ENCODE measurements at regions not wholly inside any gene's neighbourhood (a gene's known extent, or its start where the extent isn't known, plus 50 kb on each side); places are given as distances from the start of the nearest gene placed in this dataset.

GRCh38 chr1:64387389-64388285, 82.3 kb upstream of the CACHD1 start:
- Histone ChIP-seq H3K27ac (no peak overlapping the region), H3K9me3 (no peaks in the 10 kb centered on the region), H3K4me3 (no peak overlapping the region), H3K4me1 (no peaks in the 10 kb centered on the region), H3K4me2 (no peak overlapping the region)
- ATAC-seq = no peak
- no peak for DNase-seq (ENCODE audit: low read depth in 1 of 2, low spot score in 1 of 2)
- 23% methylated on average over 2 of the region's 2 CpGs for WGBS (ENCODE audit: missing lambda C conversion rate)
- POLR2A ChIA-PET = no interaction called here
- no peak for FAIRE-seq
- CTCF ChIA-PET = no interaction called here
- TF ChIP-seq RFX5 (IDR thresholded peaks at IDR 0.05) = no peak
- TF ChIP-seq KDM5A (IDR thresholded peaks at IDR 0.05) = no peak
- no peak for TF ChIP-seq RAD21 (conservative IDR thresholded peaks at IDR 0.05 in 1 of 2, IDR thresholded peaks at IDR 0.05 in 1 of 2)
- TF ChIP-seq HOXA7 (CRISPR knock-in tag; IDR thresholded peaks at IDR 0.05) = no peak
- no peak for TF ChIP-seq REST (IDR thresholded peaks at IDR 0.05)
- TF ChIP-seq MAFK (IDR thresholded peaks at IDR 0.05; ENCODE audit: partially characterized antibody) = no peak
- TF ChIP-seq HEYL (CRISPR knock-in tag; IDR thresholded peaks at IDR 0.05) = no peak
- no peak for TF ChIP-seq CEBPB (IDR thresholded peaks at IDR 0.05)
- no peak for TF ChIP-seq FOSL2 (IDR thresholded peaks at IDR 0.05)
- TF ChIP-seq FOSL2 (CRISPR knock-in tag; IDR thresholded peaks at IDR 0.05) = no peak
- TF ChIP-seq HES2 (IDR thresholded peaks at IDR 0.05) = no peak
- TF ChIP-seq EHF (CRISPR knock-in tag; IDR thresholded peaks at IDR 0.05) = no peak
- TF ChIP-seq E2F6 (IDR thresholded peaks at IDR 0.05; ENCODE audit: borderline replicate concordance, low read depth) = no peak
- TF ChIP-seq FOXS1 (CRISPR knock-in tag; IDR thresholded peaks at IDR 0.05) = no peak

- H3K4me3 ChIP-seq = no peak overlapping the region
- POLR2A ChIA-PET = no interaction called here
- no peaks in the 10 kb centered on the region for H3K9me3 ChIP-seq
- TF ChIP-seq CBX2 (IDR thresholded peaks at IDR 0.05; ENCODE audit: borderline replicate concordance, low read depth) (no peak), CBX8 (IDR thresholded peaks at IDR 0.05) (no peak)
- no peaks in the 10 kb centered on the region for H3K4me1 ChIP-seq
- DNase-seq (ENCODE audit: low read depth in 1 of 2, low spot score in 1 of 2) (no peak), FAIRE-seq (no peak), ATAC-seq (no peak)
- CTCF ChIA-PET = no interaction called here
- H3K4me2 ChIP-seq = no peak overlapping the region
- WGBS (ENCODE audit: missing lambda C conversion rate) = 81% methylated on average over 1 of the region's 1 CpG
- H3K27ac ChIP-seq = no peak overlapping the region
Measured at GRCh38 chr1:64388336-64388735, 81.6 kb upstream of the CACHD1 start.

DNA sequence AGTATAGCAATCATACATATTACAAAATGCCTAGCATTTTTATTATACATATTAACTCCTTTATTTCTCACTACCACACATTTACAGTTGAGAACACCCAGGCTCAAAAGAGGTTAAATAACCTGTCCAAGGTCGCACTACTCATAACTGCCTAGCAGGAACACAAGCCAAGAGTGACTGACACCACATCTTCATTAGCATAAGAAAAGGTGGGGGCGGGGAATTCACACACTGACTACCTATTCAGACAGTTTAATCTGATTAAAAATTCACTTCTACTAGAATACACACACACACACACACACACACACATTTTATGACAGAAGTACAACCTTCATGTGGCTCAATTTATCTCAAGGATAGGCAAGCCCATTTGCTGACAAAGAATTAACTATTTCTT, 77.8 kb upstream of the CACHD1 start:
- Histone ChIP-seq H3K4me3 (no peak overlapping the region), H3K27ac (no peak overlapping the region), H3K4me2 (no peak overlapping the region), H3K4me1 (no peaks in the 10 kb centered on the region), H3K9me3 (no peaks in the 10 kb centered on the region)
- POLR2A ChIA-PET = no interaction called here
- 0% methylated on average over 2 of the region's 2 CpGs for WGBS (ENCODE audit: missing lambda C conversion rate)
- FAIRE-seq (no peak), ATAC-seq (no peak), DNase-seq (ENCODE audit: low read depth in 1 of 2, low spot score in 1 of 2) (no peak)
- TF ChIP-seq FOSL2 (IDR thresholded peaks at IDR 0.05) (no peak), FOSL2 (CRISPR knock-in tag; IDR thresholded peaks at IDR 0.05) (no peak), RARB (CRISPR knock-in tag; IDR thresholded peaks at IDR 0.05) (no peak), NR3C1 (IDR thresholded peaks at IDR 0.05) (no peak), HEYL (CRISPR knock-in tag; IDR thresholded peaks at IDR 0.05) (no peak), SREBF2 (IDR thresholded peaks at IDR 0.05) (no peak), CHD4 (IDR thresholded peaks at IDR 0.05; ENCODE audit: borderline replicate concordance) (no peak)
- CTCF ChIA-PET = no interaction called here
